CD4-positive, alpha-beta T cell (primary cell): ENCODE measurements at regions not wholly inside any gene's neighbourhood (a gene's known extent, or its start where the extent isn't known, plus 50 kb on each side); places are given as distances from the start of the nearest gene placed in this dataset.
"Not testable (repeated sequence)": the region's sequence is repeated elsewhere in the genome, so short reads cannot be mapped to it uniquely, and the experiment has no call there.

ENCODE experiments used
- ATAC-seq: fragments of 200-7000 bp; cut with Tn5 transposase; one replicate; pipeline ENCODE4 v1.10.0; 2022; ENCODE audit warnings: mild to moderate bottlenecking; ENCODE audit not compliant: poor library complexity
- CTCF ChIA-PET: fragments of 350-600 bp; sonication (Branson Sonifier 250); formaldehyde crosslinking; loops from one replicate; lab custom pipeline; 2021; ENCODE audit warnings: antibody characterized with exemption, inconsistent platforms; lab: Charles Lee
- POLR2A ChIA-PET: fragments of 350-600 bp; sonication (Branson Sonifier 250); formaldehyde crosslinking; loops from one replicate; lab custom pipeline; 2021; ENCODE audit warnings: antibody characterized with exemption, inconsistent platforms; lab: Charles Lee
- DNase-seq, 14 experiments: peaks; one replicate each; pipeline ENCODE4 v3.0.0-alpha.2; 2013 to 2020; ENCODE audit warnings: mixed read lengths in 2 of 14
- H3K27ac ChIP-seq, 2 donors: one replicate each; pipeline versions ENCODE4 v1.5.1 to v1.7.0; 2013; ENCODE audit warnings: low read length in 2 of 2, low read depth in 1 of 2, mild to moderate bottlenecking in 1 of 2
- H3K27me3 ChIP-seq, 2 experiments: 1 replicate in 1 of 2; 2 replicates in 1 of 2; pipeline versions ENCODE4 v1.6.1 to v1.7.0; 2013; ENCODE audit warnings: low read length in 2 of 2, control low read depth in 1 of 2, mild to moderate bottlenecking in 1 of 2, moderate library complexity in 1 of 2; ENCODE audit not compliant: insufficient read depth in 2 of 2, control insufficient read depth in 1 of 2
- H3K36me3 ChIP-seq: one replicate; pipeline ENCODE4 v1.6.1; 2013; ENCODE audit warnings: low read length, control low read depth; ENCODE audit not compliant: insufficient read depth
- H3K4me1 ChIP-seq: one replicate; pipeline ENCODE4 v1.6.1; 2013; ENCODE audit warnings: low read length, control low read depth; ENCODE audit not compliant: insufficient read depth
- H3K4me3 ChIP-seq: one replicate; pipeline ENCODE4 v1.5.1; 2013; ENCODE audit warnings: mild to moderate bottlenecking, low read length, moderate library complexity
- H3K9me3 ChIP-seq, 2 experiments: 1 replicate in 1 of 2; 2 replicates in 1 of 2; pipeline versions ENCODE4 v1.6.1 to v1.7.0; 2013; ENCODE audit warnings: low read length in 2 of 2, mild to moderate bottlenecking in 2 of 2, control low read depth in 1 of 2, moderate library complexity in 1 of 2; ENCODE audit not compliant: control insufficient read depth in 1 of 2, insufficient read depth in 1 of 2
- H3K27ac Mint-ChIP-seq: one replicate; pipeline ENCODE4 v1.8.0; 2020; ENCODE audit warnings: mixed read lengths
- H3K27me3 Mint-ChIP-seq: one replicate; pipeline ENCODE4 v1.8.0; 2021; ENCODE audit warnings: mixed read lengths
- H3K36me3 Mint-ChIP-seq: one replicate; pipeline ENCODE4 v1.8.0; 2021; ENCODE audit warnings: low read depth, mixed read lengths
- H3K4me1 Mint-ChIP-seq: one replicate; pipeline ENCODE4 v1.8.0; 2021; ENCODE audit warnings: low read depth, mixed read lengths
- H3K4me3 Mint-ChIP-seq: one replicate; pipeline ENCODE4 v1.8.0; 2020; ENCODE audit warnings: mild to moderate bottlenecking, mixed read lengths
- H3K9me3 Mint-ChIP-seq: one replicate; pipeline ENCODE4 v1.8.0; 2020; ENCODE audit warnings: mixed read lengths
- CTCF ChIP-seq: fragments of 200-600 bp; IDR thresholded peaks from one replicate; pipeline ENCODE4 v1.8.0; 2022; ENCODE audit warnings: antibody characterized with exemption, mild to moderate bottlenecking
- intact Hi-C, 2 experiments: fragments of 100-400 bp; cut with DNase I in 1 of 2; cut with micrococcal nuclease in 1 of 2; formaldehyde crosslinking; loops; one replicate each; pipeline versions ENCODE4 v1.15.1 to v1.9.0; 2023 to 2025; cut with DNase I, micrococcal nuclease

GRCh38 chr3:31106912-31107311, 212.5 kb upstream of the GADL1 start:
- Mint-ChIP-seq H3K4me1 (peaks cover 5% of the 10 kb centered on the region), H3K36me3 (no peaks in the 10 kb centered on the region), H3K27ac (no peak overlapping the region), H3K9me3 (peaks cover 6% of the 10 kb centered on the region), H3K27me3 (no peaks in the 10 kb centered on the region), H3K4me3 (no peak overlapping the region)
- Histone ChIP-seq H3K4me3 (no peak overlapping the region), H3K27ac (no peak overlapping the region), H3K4me1 (no peaks in the 10 kb centered on the region), H3K27me3 (no peaks in the 10 kb centered on the region), H3K36me3 (no peaks in the 10 kb centered on the region), H3K9me3 (no peaks in the 10 kb centered on the region)
- ChIA-PET CTCF (no interaction called here), POLR2A (no interaction called here)
- intact Hi-C loops, result no loop called here
- no peak for TF ChIP-seq CTCF
- ATAC-seq, result no peak
- DNase-seq, result no peak

- Mint-ChIP-seq H3K9me3 (peaks cover 4% of the 10 kb centered on the region), H3K4me3 (no peak overlapping the region), H3K27ac (no peak overlapping the region), H3K4me1 (no peaks in the 10 kb centered on the region), H3K36me3 (no peaks in the 10 kb centered on the region), H3K27me3 (no peaks in the 10 kb centered on the region)
- no peak overlapping the region for H3K4me3 ChIP-seq
- ChIA-PET POLR2A (no interaction called here), CTCF (no interaction called here)
- no peak for DNase-seq
- H3K36me3 ChIP-seq, result no peaks in the 10 kb centered on the region
- TF ChIP-seq CTCF, result no peak
- intact Hi-C loops, result no loop called here
- no peak overlapping the region for H3K27ac ChIP-seq
- ATAC-seq, result no peak
- H3K27me3 ChIP-seq, result no peaks in the 10 kb centered on the region
- H3K9me3 ChIP-seq, result peaks cover 0 to 5% of the 10 kb centered on the region in 2 experiments
- no peaks in the 10 kb centered on the region for H3K4me1 ChIP-seq
Observed at GRCh38 chr3:31114929-31115283, 220.4 kb upstream of the GADL1 start.

GRCh38 chr3:31115531-31115930, 221.1 kb upstream of the GADL1 start:
- H3K36me3 ChIP-seq, H3K4me3 Mint-ChIP-seq, DNase-seq, ATAC-seq, intact Hi-C loops, H3K4me1 Mint-ChIP-seq, H3K4me1 ChIP-seq, H3K27me3 Mint-ChIP-seq, H3K27me3 ChIP-seq, CTCF ChIA-PET, H3K4me3 ChIP-seq, H3K27ac ChIP-seq, H3K36me3 Mint-ChIP-seq, H3K9me3 ChIP-seq, H3K27ac Mint-ChIP-seq, H3K9me3 Mint-ChIP-seq, POLR2A ChIA-PET: not testable (repeated sequence)

- ATAC-seq, result no peak
- no peak overlapping the region for H3K4me3 Mint-ChIP-seq
- Histone ChIP-seq H3K27me3 (no peaks in the 10 kb centered on the region), H3K4me1 (no peaks in the 10 kb centered on the region), H3K9me3 (peaks cover 0 to 5% of the 10 kb centered on the region in 2 experiments), H3K4me3 (no peak overlapping the region), H3K27ac (no peak overlapping the region), H3K36me3 (no peaks in the 10 kb centered on the region)
- no peak overlapping the region for H3K27ac Mint-ChIP-seq
- POLR2A ChIA-PET, result no interaction called here
- TF ChIP-seq CTCF, result no peak
- no peaks in the 10 kb centered on the region for H3K36me3 Mint-ChIP-seq
- peaks cover 4% of the 10 kb centered on the region for H3K9me3 Mint-ChIP-seq
- no peaks in the 10 kb centered on the region for H3K4me1 Mint-ChIP-seq
- H3K27me3 Mint-ChIP-seq, result no peaks in the 10 kb centered on the region
- DNase-seq, result no peak
- CTCF ChIA-PET, result no interaction called here
- intact Hi-C loops, result no loop called here
Observed at GRCh38 chr3:31116651-31117050, 222.2 kb upstream of the GADL1 start.
